Neuronal stem cell (in vitro differentiated cells): ENCODE measurements at regions not wholly inside any gene's neighbourhood (a gene's known extent, or its start where the extent isn't known, plus 50 kb on each side); places are given as distances from the start of the nearest gene placed in this dataset.

Experiments
- DNase-seq: peaks from one replicate; pipeline ENCODE4 v3.0.0-alpha.2; 2013; ENCODE audit warnings: low spot score
- H2AFZ ChIP-seq: one replicate; pipeline ENCODE4 v1.6.1; 2013; ENCODE audit warnings: mild to moderate bottlenecking, low read length, inconsistent platforms
- H2AK5ac ChIP-seq: 2 replicates; pipeline ENCODE4 v1.6.1; 2013; ENCODE audit warnings: low read depth, mild to moderate bottlenecking, inconsistent platforms, low read length, moderate library complexity, mixed read lengths
- H2BK120ac ChIP-seq: 2 replicates; pipeline ENCODE4 v1.6.1; 2013; ENCODE audit warnings: low read depth, mild to moderate bottlenecking, inconsistent platforms, low read length, moderate library complexity, mixed read lengths
- H2BK12ac ChIP-seq: one replicate; pipeline ENCODE4 v1.6.1; 2013; ENCODE audit warnings: low read length, inconsistent platforms
- H2BK15ac ChIP-seq: 2 replicates; pipeline ENCODE4 v1.6.1; 2013; ENCODE audit warnings: mild to moderate bottlenecking, low read length, inconsistent platforms, mixed read lengths
- H2BK5ac ChIP-seq: one replicate; pipeline ENCODE4 v1.6.1; 2013; ENCODE audit warnings: inconsistent platforms, mild to moderate bottlenecking, low read length, moderate library complexity
- H3K14ac ChIP-seq: one replicate; pipeline ENCODE4 v1.6.1; 2013; ENCODE audit warnings: low read length, inconsistent platforms
- H3K18ac ChIP-seq: 2 replicates; pipeline ENCODE4 v1.6.1; 2013; ENCODE audit warnings: low read length, inconsistent platforms
- H3K23ac ChIP-seq: 2 replicates; pipeline ENCODE4 v1.6.1; 2013; ENCODE audit warnings: low read depth, mild to moderate bottlenecking, mixed read lengths, low read length, inconsistent platforms; ENCODE audit not compliant: poor library complexity
- H3K27ac ChIP-seq: replicated peaks from 3 replicates; pipeline ENCODE4 v1.5.1; 2013; ENCODE audit warnings: low read length, inconsistent platforms
- H3K27me3 ChIP-seq, 3 experiments: 2 replicates each; pipeline ENCODE4 v1.6.1; 2013; ENCODE audit warnings: low read length in 3 of 3, mild to moderate bottlenecking in 2 of 3, inconsistent platforms in 1 of 3, low read depth in 1 of 3, mixed read lengths in 1 of 3, moderate library complexity in 1 of 3; ENCODE audit not compliant: control insufficient read depth in 3 of 3, insufficient read depth in 3 of 3
- H3K36me3 ChIP-seq, 2 donors: replicated peaks in 1 of 2; 2 replicates each; pipeline ENCODE4 v1.6.1; 2013; ENCODE audit warnings: low read length in 2 of 2; ENCODE audit not compliant: control insufficient read depth in 2 of 2, insufficient read depth in 2 of 2
- H3K4ac ChIP-seq: 2 replicates; pipeline ENCODE4 v1.6.1; 2013; ENCODE audit warnings: inconsistent platforms, mild to moderate bottlenecking, low read length, moderate library complexity
- H3K4me1 ChIP-seq, 2 donors: 1 replicate in 1 of 2; 2 replicates in 1 of 2; pipeline ENCODE4 v1.6.1; 2013; ENCODE audit warnings: low read length in 2 of 2, low read depth in 1 of 2; ENCODE audit not compliant: control insufficient read depth in 2 of 2, insufficient read depth in 1 of 2
- H3K4me2 ChIP-seq: one replicate; pipeline ENCODE4 v1.6.1; 2013; ENCODE audit warnings: mild to moderate bottlenecking, low read length, inconsistent platforms; ENCODE audit not compliant: insufficient read depth, poor library complexity, severe bottlenecking
- H3K4me3 ChIP-seq, 2 donors: 2 replicates each; pipeline ENCODE4 v1.5.1; 2013; ENCODE audit warnings: low read length in 2 of 2, mild to moderate bottlenecking in 2 of 2, inconsistent platforms in 1 of 2, moderate library complexity in 1 of 2
- H3K79me1 ChIP-seq: one replicate; pipeline ENCODE4 v1.6.1; 2013; ENCODE audit warnings: low read depth, mild to moderate bottlenecking, inconsistent platforms, low read length, moderate library complexity
- H3K9ac ChIP-seq: one replicate; pipeline ENCODE4 v1.6.1; 2013; ENCODE audit warnings: mild to moderate bottlenecking, low read depth, low read length, inconsistent platforms; ENCODE audit not compliant: poor library complexity
- H3K9me3 ChIP-seq, 2 donors: replicated peaks in 1 of 2; 2 replicates each; pipeline versions ENCODE3 to v1.6.1; 2013; ENCODE audit warnings: low read length in 2 of 2, mild to moderate bottlenecking in 2 of 2, inconsistent platforms in 1 of 2, low read depth in 1 of 2, mixed read lengths in 1 of 2, moderate library complexity in 1 of 2; ENCODE audit not compliant: control insufficient read depth in 2 of 2, insufficient read depth in 1 of 2
- H4K8ac ChIP-seq: one replicate; pipeline ENCODE4 v1.6.1; 2013; ENCODE audit warnings: low read depth, mild to moderate bottlenecking, inconsistent platforms, low read length, moderate library complexity
- H4K91ac ChIP-seq: one replicate; pipeline ENCODE4 v1.6.1; 2013; ENCODE audit warnings: low read length, low read depth, mild to moderate bottlenecking, inconsistent platforms; ENCODE audit not compliant: poor library complexity
- WGBS, 2 donors: extraction: QIAGEN DNeasy Blood & Tissue Kit; methylation state at CpG; one replicate each; pipeline ENCODE4 v1.1.7; 2013; ENCODE audit warnings: missing lambda C conversion rate in 2 of 2, mixed read lengths in 1 of 2; ENCODE audit not compliant: insufficient read length in 2 of 2, insufficient replicate concordance in 1 of 2; ENCODE audit errors: extremely low coverage in 2 of 2; 5-methylcytosine and 5-hydroxymethylcytosine counted together

GRCh38 chr2:187775196-187775595 lies 221.0 kb upstream of the TFPI start:
- Histone ChIP-seq H3K18ac (no peak overlapping the region), H3K27me3 (no peaks in the 10 kb centered on the region), H3K23ac (no peak overlapping the region), H2AK5ac (no peak overlapping the region), H3K14ac (no peak overlapping the region), H2BK120ac (no peak overlapping the region), H2BK5ac (no peak overlapping the region), H3K4me3 (no peak overlapping the region), H4K8ac (no peak overlapping the region), H4K91ac (no peak overlapping the region), H2BK15ac (no peak overlapping the region), H2BK12ac (no peak overlapping the region), H2AFZ (no peak overlapping the region), H3K4ac (no peak overlapping the region), H3K9ac (no peak overlapping the region), H3K36me3 (no peaks in the 10 kb centered on the region), H3K9me3 (no peaks in the 10 kb centered on the region), H3K4me1 (no peaks in the 10 kb centered on the region), H3K27ac (no peak overlapping the region), H3K4me2 (no peak overlapping the region), H3K79me1 (no peaks in the 10 kb centered on the region)
- no CpG with 5 or more reads among the region's 2 CpGs for WGBS, 2 donors
- DNase-seq = no peak

- no peak overlapping the region for H3K4me3 ChIP-seq
- no peaks in the 10 kb centered on the region for H3K36me3 ChIP-seq
- DNase-seq = no peak
- H4K8ac ChIP-seq = no peak overlapping the region
- H3K27me3 ChIP-seq = no peaks in the 10 kb centered on the region
- no peak overlapping the region for H3K23ac ChIP-seq
- no peaks in the 10 kb centered on the region for H3K79me1 ChIP-seq
- H3K9ac ChIP-seq = no peak overlapping the region
- no peak overlapping the region for H3K4ac ChIP-seq
- no peak overlapping the region for H4K91ac ChIP-seq
- H3K9me3 ChIP-seq = no peaks in the 10 kb centered on the region
- peak overlapping the region; percentile 22 for H2AFZ ChIP-seq
- no peak overlapping the region for H2BK12ac ChIP-seq
- no peak overlapping the region for H3K18ac ChIP-seq
- H2BK120ac ChIP-seq = no peak overlapping the region
- no peak overlapping the region for H2BK15ac ChIP-seq
- WGBS, 2 donors = no CpG with 5 or more reads among the region's 1 CpG
- no peak overlapping the region for H2AK5ac ChIP-seq
- H3K4me2 ChIP-seq = no peak overlapping the region
- H3K4me1 ChIP-seq = no peaks in the 10 kb centered on the region
- H2BK5ac ChIP-seq = no peak overlapping the region
- H3K27ac ChIP-seq = no peak overlapping the region
- H3K14ac ChIP-seq = no peak overlapping the region
Measured at GRCh38 chr2:187775651-187776050, 221.4 kb upstream of the TFPI start.

GRCh38 chr2:187782301-187782700 lies 228.1 kb upstream of the TFPI start:
- Histone ChIP-seq H3K23ac (no peak overlapping the region), H3K9me3 (no peaks in the 10 kb centered on the region), H2AK5ac (no peak overlapping the region), H2BK12ac (no peak overlapping the region), H3K9ac (no peak overlapping the region), H4K91ac (no peak overlapping the region), H3K4me3 (no peak overlapping the region), H3K14ac (no peak overlapping the region), H2BK5ac (no peak overlapping the region), H3K4me2 (no peak overlapping the region), H4K8ac (no peak overlapping the region), H3K4ac (no peak overlapping the region), H3K27me3 (no peaks in the 10 kb centered on the region), H3K27ac (no peak overlapping the region), H3K4me1 (no peaks in the 10 kb centered on the region), H3K36me3 (no peaks in the 10 kb centered on the region), H3K18ac (no peak overlapping the region), H2AFZ (no peak overlapping the region), H3K79me1 (no peaks in the 10 kb centered on the region), H2BK120ac (no peak overlapping the region), H2BK15ac (no peak overlapping the region)
- no peak for DNase-seq

GRCh38 chr2:187783446-187783845 lies 229.2 kb upstream of the TFPI start:
- no peak for DNase-seq
- Histone ChIP-seq H2AK5ac (no peak overlapping the region), H2BK15ac (no peak overlapping the region), H3K4ac (no peak overlapping the region), H3K36me3 (no peaks in the 10 kb centered on the region), H3K18ac (no peak overlapping the region), H4K8ac (no peak overlapping the region), H3K9ac (no peak overlapping the region), H3K79me1 (no peaks in the 10 kb centered on the region), H2BK12ac (no peak overlapping the region), H3K23ac (no peak overlapping the region), H3K27ac (no peak overlapping the region), H2AFZ (no peak overlapping the region), H2BK5ac (no peak overlapping the region), H3K4me3 (no peak overlapping the region), H4K91ac (no peak overlapping the region), H3K4me1 (no peaks in the 10 kb centered on the region), H3K9me3 (no peaks in the 10 kb centered on the region), H3K14ac (no peak overlapping the region), H3K4me2 (no peak overlapping the region), H2BK120ac (no peak overlapping the region), H3K27me3 (no peaks in the 10 kb centered on the region)
- WGBS, 2 donors = no CpG with 5 or more reads among the region's 1 CpG
